ENCODE measurements at regions not wholly inside any gene's neighbourhood (a gene's known extent, or its start where the extent isn't known, plus 50 kb on each side); places are given as distances from the start of the nearest gene placed in this dataset.

DNA sequence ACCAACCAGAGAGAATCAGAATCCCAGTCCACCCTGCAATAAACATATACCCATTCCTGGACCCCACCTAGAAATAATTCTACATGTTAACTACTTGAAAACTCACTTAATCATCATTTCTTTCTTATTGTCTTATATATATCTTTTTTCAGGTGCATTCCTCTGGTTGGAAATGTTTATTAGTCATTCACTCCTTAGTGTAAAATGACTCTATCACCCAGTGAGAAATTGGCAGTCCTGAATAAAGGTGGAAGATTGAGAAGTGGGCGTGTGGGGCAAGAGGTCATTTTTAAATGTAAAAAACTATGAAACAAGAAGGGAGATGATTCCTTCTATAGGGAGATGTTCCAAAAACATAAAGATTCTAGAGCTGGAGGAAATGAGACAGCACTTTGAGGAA lies 101.2 kb upstream of the MBNL2 start:
- ATAC-seq = no peak
- intact Hi-C loops (cut with micrococcal nuclease) = loop anchor here in 1 of 2 donors (5.0 kb wide), 1 partner anchor 126 kb away; no protein-coding TSS in a partner anchor

DNA sequence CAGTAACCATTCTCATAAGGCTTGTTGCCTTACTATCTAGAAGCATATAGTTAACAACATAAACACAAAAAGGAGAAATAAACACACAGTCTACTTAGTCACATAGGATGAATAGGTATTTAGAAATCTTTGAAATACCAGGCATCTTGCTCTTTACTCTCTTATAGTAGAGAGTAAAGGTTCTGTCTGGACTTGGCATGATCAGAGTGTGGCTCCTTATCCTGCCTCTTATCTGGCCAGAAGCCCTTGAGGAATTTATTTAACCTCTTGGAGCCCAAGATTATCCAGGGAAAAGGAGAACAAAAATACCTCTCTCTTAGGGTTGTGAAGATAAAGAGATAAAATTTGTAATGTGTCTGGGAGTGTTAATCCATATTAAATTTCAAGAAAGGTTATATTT lies 100.2 kb upstream of the MBNL2 start:
- Histone ChIP-seq H3K4me3 (ENCODE audit: low read length) (no peak overlapping the region), H3K36me3 (ENCODE audit: control insufficient read depth in 2 of 3, insufficient read depth in 3 of 3, low read length in 3 of 3) (no peaks in the 10 kb centered on the region), H3K27me3 (ENCODE audit: control insufficient read depth in 2 of 2, insufficient read depth in 2 of 2, low read length in 2 of 2) (no peaks in the 10 kb centered on the region), H3K4me1 (ENCODE audit: control insufficient read depth in 2 of 2, insufficient read depth in 2 of 2, low read length in 2 of 2) (no peaks in the 10 kb centered on the region), H3K27ac (ENCODE audit: low read depth, low read length) (no peak overlapping the region), H3K9me3 (ENCODE audit: control insufficient read depth in 2 of 3, low read length in 3 of 3) (no peaks in the 10 kb centered on the region)
- DNase-seq (no peak), ATAC-seq (no peak)
- Mint-ChIP-seq H3K4me1 (peaks cover 0 to 12% (median 0%) of the 10 kb centered on the region in 7 donors), H3K27ac (no peak overlapping the region), H3K9me3 (peaks cover 0 to 3% (median 0%) of the 10 kb centered on the region in 11 donors), H3K36me3 (no peaks in the 10 kb centered on the region), H3K4me3 (no peak overlapping the region), H3K27me3 (peaks cover 20 to 40% (median 28%) of the 10 kb centered on the region in 5 donors)
- CTCF ChIA-PET = no interaction called here
- intact Hi-C loops (cut with micrococcal nuclease) = loop anchor here in 1 of 2 donors (5.0 kb wide), 1 partner anchor 125 kb away; no protein-coding TSS in a partner anchor
- POLR2A ChIA-PET = no interaction called here

More for the DNA sequence above, 101.2 kb upstream of the MBNL2 start:
- Histone ChIP-seq H3K4me1 (ENCODE audit: control insufficient read depth in 2 of 2, insufficient read depth in 2 of 2, low read length in 2 of 2) (no peaks in the 10 kb centered on the region), H3K27me3 (ENCODE audit: control insufficient read depth in 2 of 2, insufficient read depth in 2 of 2, low read length in 2 of 2) (no peaks in the 10 kb centered on the region), H3K9me3 (ENCODE audit: control insufficient read depth in 2 of 3, low read length in 3 of 3) (no peaks in the 10 kb centered on the region), H3K4me3 (ENCODE audit: low read length) (no peak overlapping the region), H3K27ac (ENCODE audit: low read depth, low read length) (no peak overlapping the region), H3K36me3 (ENCODE audit: control insufficient read depth in 2 of 3, insufficient read depth in 3 of 3, low read length in 3 of 3) (no peaks in the 10 kb centered on the region)
- POLR2A ChIA-PET = no interaction called here
- H3K36me3 Mint-ChIP-seq = no peaks in the 10 kb centered on the region
- H3K4me1 Mint-ChIP-seq = peaks cover 0 to 4% (median 0%) of the 10 kb centered on the region in 7 donors
- CTCF ChIA-PET = no interaction called here
- no peak for DNase-seq
- H3K4me3 Mint-ChIP-seq = no peak overlapping the region
- no peak overlapping the region for H3K27ac Mint-ChIP-seq
- H3K27me3 Mint-ChIP-seq = peaks cover 20 to 42% (median 34%) of the 10 kb centered on the region in 5 donors
- H3K9me3 Mint-ChIP-seq = peaks cover 0 to 3% (median 0%) of the 10 kb centered on the region in 11 donors

DNA sequence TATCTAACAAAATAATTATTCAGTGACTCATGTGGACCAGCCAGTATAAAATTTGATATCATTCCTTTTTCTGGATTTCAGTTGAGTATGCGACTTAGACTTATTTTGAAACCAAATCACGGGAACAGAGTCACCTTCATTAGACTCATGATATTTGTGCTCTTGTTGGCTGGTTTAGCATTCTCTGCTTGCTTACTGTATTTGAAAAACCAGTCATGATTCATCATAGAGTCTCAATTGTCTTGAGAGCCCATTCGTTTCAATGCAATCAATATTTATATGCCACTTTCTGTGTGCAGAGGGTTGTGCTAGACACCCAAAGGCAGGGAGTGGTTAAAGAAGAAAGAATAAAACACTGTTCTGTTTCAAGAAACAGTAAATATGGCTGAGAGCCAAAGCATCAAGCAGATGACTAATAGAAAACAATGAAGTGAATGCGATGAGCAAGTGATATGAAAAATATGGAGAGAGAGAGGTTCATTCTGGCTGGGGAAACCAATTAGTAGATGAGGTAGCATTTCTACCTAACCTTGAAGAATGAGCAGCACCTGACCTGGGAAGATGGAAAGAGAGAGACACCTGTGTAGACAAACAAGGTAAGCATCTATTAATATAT lies 99.6 kb upstream of the MBNL2 start:
- intact Hi-C loops (cut with micrococcal nuclease) = loop anchor here in 1 of 2 donors (5.0 kb wide), 1 partner anchor 125 kb away; no protein-coding TSS in a partner anchor
- Histone ChIP-seq H3K9me3 (ENCODE audit: control insufficient read depth in 2 of 3, low read length in 3 of 3) (no peaks in the 10 kb centered on the region), H3K4me1 (ENCODE audit: control insufficient read depth in 2 of 2, insufficient read depth in 2 of 2, low read length in 2 of 2) (no peaks in the 10 kb centered on the region), H3K27ac (ENCODE audit: low read depth, low read length) (no peak overlapping the region), H3K36me3 (ENCODE audit: control insufficient read depth in 2 of 3, insufficient read depth in 3 of 3, low read length in 3 of 3) (no peaks in the 10 kb centered on the region), H3K27me3 (ENCODE audit: control insufficient read depth in 2 of 2, insufficient read depth in 2 of 2, low read length in 2 of 2) (no peaks in the 10 kb centered on the region), H3K4me3 (ENCODE audit: low read length) (no peak overlapping the region)
- CTCF ChIA-PET = no interaction called here
- POLR2A ChIA-PET = no interaction called here
- Mint-ChIP-seq H3K9me3 (peaks cover 0 to 3% (median 0%) of the 10 kb centered on the region in 11 donors), H3K36me3 (no peaks in the 10 kb centered on the region), H3K4me3 (no peak overlapping the region), H3K4me1 (peaks cover 0 to 13% (median 0%) of the 10 kb centered on the region in 7 donors), H3K27ac (no peak overlapping the region), H3K27me3 (peaks cover 20 to 40% (median 27%) of the 10 kb centered on the region in 5 donors)
- DNase-seq (no peak), ATAC-seq (no peak)

DNA sequence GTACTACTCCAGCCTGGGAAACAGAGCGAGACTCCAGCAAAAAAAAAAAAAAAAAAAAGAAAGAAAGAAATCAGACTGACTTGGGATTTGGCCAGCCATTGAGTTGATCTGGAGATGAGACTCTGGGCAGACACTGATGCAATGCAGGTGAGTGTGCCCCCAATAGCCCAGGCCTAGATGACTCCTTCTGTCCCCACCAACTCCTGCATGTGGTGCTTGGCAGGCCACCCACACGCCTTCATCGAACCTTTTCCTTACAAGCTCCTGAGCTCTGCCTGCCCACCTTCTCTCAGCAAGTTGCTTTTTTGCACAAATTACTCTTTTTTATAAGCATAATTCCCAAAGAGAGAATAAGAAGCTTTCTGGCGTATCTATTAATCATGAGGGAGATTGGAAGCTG lies 97.9 kb upstream of the MBNL2 start:
- Mint-ChIP-seq H3K4me3 (no peak overlapping the region), H3K4me1 (peaks cover 0 to 13% (median 0%) of the 10 kb centered on the region in 7 donors), H3K27me3 (peaks cover 16 to 36% (median 20%) of the 10 kb centered on the region in 5 donors), H3K9me3 (peaks cover 0 to 3% (median 0%) of the 10 kb centered on the region in 11 donors), H3K36me3 (no peaks in the 10 kb centered on the region), H3K27ac (no peak overlapping the region)
- DNase-seq = no peak
- POLR2A ChIA-PET = no interaction called here
- Histone ChIP-seq H3K4me1 (ENCODE audit: control insufficient read depth in 2 of 2, insufficient read depth in 2 of 2, low read length in 2 of 2) (no peaks in the 10 kb centered on the region), H3K4me3 (ENCODE audit: low read length) (no peak overlapping the region), H3K36me3 (ENCODE audit: control insufficient read depth in 2 of 3, insufficient read depth in 3 of 3, low read length in 3 of 3) (no peaks in the 10 kb centered on the region), H3K27ac (ENCODE audit: low read depth, low read length) (no peak overlapping the region), H3K9me3 (ENCODE audit: control insufficient read depth in 2 of 3, low read length in 3 of 3) (no peaks in the 10 kb centered on the region), H3K27me3 (ENCODE audit: control insufficient read depth in 2 of 2, insufficient read depth in 2 of 2, low read length in 2 of 2) (no peaks in the 10 kb centered on the region)
- CTCF ChIA-PET = interaction anchor here (0.6 to 1.3 kb wide), 2 partner anchors 8 to 14 kb away, joined by 3 to 4 read pairs; no protein-coding TSS in a partner anchor
- intact Hi-C loops (cut with micrococcal nuclease) = loop anchor here in 1 of 2 donors (5.0 kb wide), 1 partner anchor 123 kb away; no protein-coding TSS in a partner anchor
- ATAC-seq = no peak

DNA sequence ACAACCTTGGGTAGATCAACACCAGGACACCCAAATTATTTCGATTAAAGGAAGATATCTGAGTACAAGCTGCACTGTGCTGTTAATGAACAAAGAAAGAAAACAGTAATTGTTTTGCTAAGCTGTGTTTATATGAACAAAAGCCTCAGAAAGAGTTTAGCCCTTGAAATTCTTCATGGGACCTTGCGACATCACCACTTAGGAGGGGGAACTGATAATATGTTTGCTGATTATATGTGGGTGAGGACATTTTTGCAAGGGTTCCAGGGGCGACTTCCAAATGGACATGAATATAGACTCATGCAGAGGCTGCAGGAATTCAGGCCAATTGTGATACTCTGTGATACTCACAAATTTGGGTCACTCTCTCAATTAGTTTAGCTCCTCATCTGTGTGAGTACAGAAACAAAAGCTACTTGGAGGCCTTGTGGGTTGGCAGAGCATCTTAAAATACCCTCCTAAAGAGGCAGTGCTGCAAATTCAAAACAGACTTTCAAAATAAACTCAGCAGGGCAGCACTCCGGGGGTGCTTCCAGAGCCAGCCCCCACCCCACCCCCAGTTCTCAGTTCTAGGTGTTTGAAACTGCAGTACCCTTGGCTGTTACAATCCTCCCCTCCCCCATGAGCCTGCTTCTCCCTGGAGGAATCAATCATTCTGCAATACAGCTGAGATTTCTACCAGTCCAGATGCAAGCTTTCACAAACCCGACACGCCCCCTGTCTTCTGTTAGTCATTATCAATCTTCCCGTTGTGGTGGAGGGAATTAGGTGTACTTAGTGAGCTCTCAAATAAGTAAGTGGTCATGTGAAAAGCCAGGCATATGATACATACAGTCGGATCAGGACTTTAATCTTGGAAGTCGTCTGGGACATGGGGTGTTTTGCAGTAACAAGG lies 97.0 kb upstream of the MBNL2 start:
- Histone ChIP-seq H3K27me3 (ENCODE audit: control insufficient read depth in 2 of 2, insufficient read depth in 2 of 2, low read length in 2 of 2) (no peaks in the 10 kb centered on the region), H3K4me3 (ENCODE audit: low read length) (no peak overlapping the region), H3K27ac (ENCODE audit: low read depth, low read length) (no peak overlapping the region), H3K9me3 (ENCODE audit: control insufficient read depth in 2 of 3, low read length in 3 of 3) (no peaks in the 10 kb centered on the region), H3K4me1 (ENCODE audit: control insufficient read depth in 2 of 2, insufficient read depth in 2 of 2, low read length in 2 of 2) (no peaks in the 10 kb centered on the region), H3K36me3 (ENCODE audit: control insufficient read depth in 2 of 3, insufficient read depth in 3 of 3, low read length in 3 of 3) (no peaks in the 10 kb centered on the region)
- peaks cover 0 to 13% (median 0%) of the 10 kb centered on the region in 7 donors for H3K4me1 Mint-ChIP-seq
- no peak for DNase-seq
- POLR2A ChIA-PET = no interaction called here
- no peak for ATAC-seq
- no peak overlapping the region for H3K4me3 Mint-ChIP-seq
- intact Hi-C loops (cut with micrococcal nuclease) = loop anchor here in 1 of 2 donors (5.0 kb wide), 1 partner anchor 122 kb away; no protein-coding TSS in a partner anchor
- CTCF ChIA-PET = interaction anchor here (0.5 to 1.3 kb wide), 4 partner anchors 9 to 1794 kb away, joined by 3 to 4 read pairs (median 3); no protein-coding TSS in a partner anchor
- H3K36me3 Mint-ChIP-seq = no peaks in the 10 kb centered on the region
- peaks cover 0 to 3% (median 0%) of the 10 kb centered on the region in 11 donors for H3K9me3 Mint-ChIP-seq
- H3K27ac Mint-ChIP-seq = no peak overlapping the region
- H3K27me3 Mint-ChIP-seq = peaks cover 15 to 33% (median 20%) of the 10 kb centered on the region in 5 donors

DNA sequence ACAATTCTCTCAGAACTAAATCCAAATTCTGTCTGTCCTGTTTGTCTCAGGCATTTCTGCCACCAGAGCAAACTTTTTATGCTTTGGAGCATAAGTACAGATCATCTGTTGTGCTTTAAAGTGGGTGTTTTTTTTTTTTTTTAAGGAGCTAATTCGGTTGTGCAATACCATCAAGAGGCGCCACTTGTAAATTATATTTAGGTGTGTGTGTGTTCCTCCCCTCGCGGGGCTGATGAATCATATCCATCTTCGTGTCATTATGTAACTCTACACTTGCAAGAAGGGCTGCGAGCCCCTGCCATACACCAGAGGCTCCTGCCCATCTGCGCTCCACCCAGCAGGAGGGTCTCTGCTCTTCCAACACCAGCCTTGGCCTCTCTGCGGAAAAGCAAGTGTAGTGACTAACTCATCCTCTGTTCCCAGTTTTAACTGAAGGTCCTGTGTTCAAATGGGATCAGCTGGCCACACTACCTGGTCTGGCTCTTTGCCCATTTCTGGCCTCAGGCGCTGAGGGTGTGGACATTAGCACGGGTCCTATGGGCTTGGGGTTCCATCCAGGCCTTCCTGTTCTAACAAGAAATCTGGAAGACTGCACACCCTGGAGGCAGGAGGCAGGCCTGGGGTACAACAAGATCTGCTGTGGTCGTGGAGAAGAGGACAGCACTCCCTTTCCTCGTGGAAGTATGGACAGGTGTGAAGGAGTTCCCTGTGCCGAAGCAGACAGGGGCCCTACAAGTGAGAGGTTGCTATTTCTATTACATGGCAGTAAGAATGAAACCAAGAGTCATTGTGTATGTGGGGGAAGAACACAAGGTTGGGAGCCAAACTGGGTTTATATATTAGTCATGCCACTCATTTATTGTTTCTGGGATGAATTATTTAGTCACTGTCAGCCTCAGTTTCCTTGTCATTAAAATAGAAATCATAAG lies 96.1 kb upstream of the MBNL2 start:
- ATAC-seq = no peak
- peaks cover 0 to 13% (median 0%) of the 10 kb centered on the region in 7 donors for H3K4me1 Mint-ChIP-seq
- CTCF ChIA-PET = interaction anchor here (1.1 kb wide), 1 partner anchor 242 kb away, joined by 3 read pairs; no protein-coding TSS in a partner anchor

More for the DNA sequence above, 96.1 kb upstream of the MBNL2 start:
- Mint-ChIP-seq H3K36me3 (no peaks in the 10 kb centered on the region), H3K27me3 (peaks cover 9 to 28% (median 20%) of the 10 kb centered on the region in 5 donors), H3K9me3 (peaks cover 0 to 3% (median 0%) of the 10 kb centered on the region in 11 donors), H3K4me3 (no peak overlapping the region), H3K27ac (no peak overlapping the region)
- Histone ChIP-seq H3K27ac (ENCODE audit: low read depth, low read length) (no peak overlapping the region), H3K27me3 (ENCODE audit: control insufficient read depth in 2 of 2, insufficient read depth in 2 of 2, low read length in 2 of 2) (no peaks in the 10 kb centered on the region), H3K4me1 (ENCODE audit: control insufficient read depth in 2 of 2, insufficient read depth in 2 of 2, low read length in 2 of 2) (no peaks in the 10 kb centered on the region), H3K36me3 (ENCODE audit: control insufficient read depth in 2 of 3, insufficient read depth in 3 of 3, low read length in 3 of 3) (no peaks in the 10 kb centered on the region), H3K9me3 (ENCODE audit: control insufficient read depth in 2 of 3, low read length in 3 of 3) (no peaks in the 10 kb centered on the region), H3K4me3 (ENCODE audit: low read length) (no peak overlapping the region)
- intact Hi-C loops (cut with micrococcal nuclease) = no loop called here
- POLR2A ChIA-PET = no interaction called here
- DNase-seq = no peak

Measured in naive thymus-derived CD4-positive, alpha-beta T cell (primary cell).